GM19328 (cell line): ENCODE measurements at regions not wholly inside any gene's neighbourhood (a gene's known extent, or its start where the extent isn't known, plus 50 kb on each side); places are given as distances from the start of the nearest gene placed in this dataset.

ENCODE experiments used
- ATAC-seq: cut with Tn5 transposase; IDR thresholded peaks from one replicate; pipeline ENCODE4 v1.9.1; 2021; ENCODE audit warnings: mild to moderate bottlenecking, moderate library complexity; ENCODE audit not compliant: unreplicated experiment

GRCh38 chr2:2879781-2880180, 497.8 kb downstream of the EIPR1 start:
- ATAC-seq, result peak; percentile 99

- ATAC-seq, result no peak
These were observed 498.5 kb downstream of the EIPR1 start for GRCh38 chr2:2879071-2879470.

- no peak for ATAC-seq
These were observed 500.2 kb downstream of the EIPR1 start for GRCh38 chr2:2877427-2877826.

GRCh38 chr2:2876331-2877221, 501.0 kb downstream of the EIPR1 start:
- ATAC-seq, result no peak

GRCh38 chr2:2875831-2876230, 501.8 kb downstream of the EIPR1 start:
- ATAC-seq, result no peak

GRCh38 chr2:2875296-2875695, 502.3 kb downstream of the EIPR1 start:
- no peak for ATAC-seq

- ATAC-seq, result no peak
These were observed 502.8 kb downstream of the EIPR1 start for GRCh38 chr2:2874805-2875204.

GRCh38 chr2:2874341-2874740, 503.3 kb downstream of the EIPR1 start:
- no peak for ATAC-seq

GRCh38 chr2:2873450-2873811, 504.2 kb downstream of the EIPR1 start:
- no peak for ATAC-seq

- no peak for ATAC-seq
These were observed 504.7 kb downstream of the EIPR1 start for GRCh38 chr2:2872713-2873449.

- no peak for ATAC-seq
These were observed 505.4 kb downstream of the EIPR1 start for GRCh38 chr2:2872309-2872617.

- ATAC-seq, result no peak
These were observed 505.9 kb downstream of the EIPR1 start for GRCh38 chr2:2871480-2872308.

GRCh38 chr2:2870106-2870505, 507.5 kb downstream of the EIPR1 start:
- no peak for ATAC-seq

- ATAC-seq, result no peak
These were observed 508.1 kb downstream of the EIPR1 start for GRCh38 chr2:2869553-2869952.

- no peak for ATAC-seq
These were observed 509.5 kb downstream of the EIPR1 start for GRCh38 chr2:2868085-2868484.

GRCh38 chr2:2867397-2867979, 510.1 kb downstream of the EIPR1 start:
- ATAC-seq, result no peak

GRCh38 chr2:2866459-2866858, 511.2 kb downstream of the EIPR1 start:
- ATAC-seq, result no peak

- ATAC-seq, result no peak
These were observed 515.2 kb downstream of the EIPR1 start for GRCh38 chr2:2862386-2862785.

GRCh38 chr2:2861666-2862240, 515.9 kb downstream of the EIPR1 start:
- ATAC-seq, result no peak

- ATAC-seq, result no peak
These were observed 516.9 kb downstream of the EIPR1 start for GRCh38 chr2:2860589-2861300.
